Left renal cortex interstitium (tissue), 4 donors: ENCODE measurements at regions not wholly inside any gene's neighbourhood (a gene's known extent, or its start where the extent isn't known, plus 50 kb on each side); places are given as distances from the start of the nearest gene placed in this dataset.

ENCODE experiments used
- DNase-seq, 4 donors: peaks; one replicate each; pipeline ENCODE4 v3.0.0-alpha.2; 2013; ENCODE audit warnings: low read depth in 4 of 4, low spot score in 2 of 4, missing footprints in 1 of 4

DNA sequence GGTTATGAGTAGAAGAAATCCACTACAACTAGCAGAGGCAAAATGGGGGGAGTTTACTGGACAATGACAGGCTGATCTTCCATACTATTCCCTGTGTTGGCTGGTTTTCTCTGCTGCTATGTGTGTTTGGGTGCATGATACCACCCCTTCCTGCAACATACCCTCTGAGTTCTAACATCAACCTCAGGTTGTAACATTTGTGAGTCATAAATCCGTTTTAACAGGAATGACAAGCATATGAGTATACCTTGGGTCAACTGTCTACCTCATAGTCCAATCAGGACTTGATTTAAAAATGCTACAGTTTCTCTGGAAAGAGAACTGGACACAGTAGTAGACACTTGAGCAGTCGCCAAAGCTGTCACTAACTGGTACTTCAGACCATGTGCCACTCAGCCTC is 422.9 kb downstream of the KCTD12 start:
- no peak for DNase-seq

DNA sequence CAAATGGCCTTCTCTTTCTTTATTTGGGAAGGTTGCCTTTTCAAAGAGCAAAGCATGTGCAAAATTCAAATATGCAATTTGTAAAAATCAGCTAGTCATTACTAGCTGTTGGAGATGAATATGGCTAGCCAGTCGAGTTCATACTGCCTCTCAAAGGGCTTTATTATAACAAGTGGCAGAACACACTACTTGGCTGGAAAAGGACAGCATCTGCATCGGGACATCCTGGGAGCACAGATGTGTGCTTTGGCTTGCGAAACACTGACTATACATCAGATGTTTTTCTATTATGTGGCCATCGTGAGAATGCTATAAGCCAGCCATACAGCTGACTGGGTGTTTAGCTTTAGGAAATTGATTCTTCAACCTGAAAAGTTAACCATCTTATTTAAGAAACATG is 424.2 kb downstream of the KCTD12 start:
- DNase-seq, result no peak

DNA sequence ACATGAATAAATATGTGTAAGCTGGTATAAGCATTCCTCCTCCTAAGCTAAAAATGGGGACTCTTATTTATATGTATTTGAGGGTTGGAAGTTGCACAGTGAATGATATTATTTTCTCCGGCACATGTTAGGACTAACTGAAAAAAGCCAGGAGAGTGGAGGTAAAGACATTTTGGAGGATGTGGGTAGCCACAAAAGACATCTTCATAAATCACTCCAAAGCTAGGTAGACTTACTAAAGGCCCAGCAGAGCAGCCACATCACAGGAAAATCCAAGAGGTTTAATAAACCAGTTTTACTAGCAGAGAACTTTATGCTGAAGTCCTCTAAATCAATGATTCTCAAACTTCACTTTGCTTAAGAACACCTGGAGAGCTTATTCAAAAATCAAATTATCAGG is 424.7 kb downstream of the KCTD12 start:
- DNase-seq, result no peak

DNA sequence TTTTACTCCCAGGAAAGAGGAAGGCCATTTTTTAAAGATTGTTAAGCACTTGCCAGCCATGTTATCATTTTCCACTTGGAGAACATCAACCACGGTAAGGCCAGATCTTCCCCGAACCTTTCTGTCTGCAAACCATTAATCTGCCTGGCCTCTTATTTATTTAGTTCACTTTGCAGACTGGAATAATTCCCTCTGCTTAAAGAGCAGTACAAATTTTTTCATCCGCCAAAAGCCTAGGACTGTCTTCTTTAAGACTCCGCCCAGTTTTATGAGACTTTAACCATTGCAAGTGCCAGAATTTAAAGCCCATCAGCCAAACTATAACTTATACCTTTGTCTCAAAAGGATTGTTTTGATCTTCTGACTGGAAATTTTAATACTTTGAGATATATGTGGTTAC is 426.3 kb downstream of the KCTD12 start:
- DNase-seq, result no peak

- DNase-seq, result no peak
These were observed 430.2 kb downstream of the KCTD12 start for GRCh38 chr13:76455960-76456359.

DNA sequence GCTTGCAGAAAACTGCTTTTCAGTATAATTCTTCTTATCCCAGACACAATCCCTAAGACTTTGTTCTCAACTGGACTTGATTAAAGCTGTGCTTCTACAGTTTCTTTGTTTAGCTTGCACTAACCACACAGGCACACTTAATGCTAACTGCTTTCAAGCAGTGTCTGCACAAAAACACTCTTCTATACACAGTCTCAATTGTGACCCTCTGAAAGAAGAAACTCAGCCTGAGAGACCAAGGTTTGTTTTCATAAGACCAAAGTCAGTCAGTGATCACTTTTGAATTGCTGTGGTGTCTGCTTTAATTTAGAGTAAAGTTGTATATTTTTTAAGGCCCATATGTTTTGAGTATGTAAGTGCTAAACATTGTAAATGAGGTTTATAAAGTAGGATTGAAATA is 431.2 kb downstream of the KCTD12 start:
- no peak for DNase-seq

DNA sequence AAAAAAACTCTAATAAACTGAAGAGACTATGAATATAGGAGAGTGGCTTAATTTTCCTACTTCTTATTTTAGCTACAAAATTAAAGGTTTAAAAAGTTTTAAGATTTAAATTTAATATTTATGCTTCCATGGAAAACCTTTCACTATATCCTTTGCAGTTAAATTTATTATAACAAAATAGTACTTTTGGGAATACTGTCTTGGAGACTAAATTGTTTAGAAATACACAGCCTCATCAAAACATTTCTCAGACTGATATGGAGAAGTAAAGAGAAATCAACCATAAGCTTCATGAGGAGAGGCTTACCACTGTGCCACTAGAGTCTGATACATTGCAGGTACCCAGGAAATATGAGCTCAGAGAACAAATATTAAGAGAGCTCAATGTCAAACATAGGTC is 436.5 kb downstream of the KCTD12 start:
- DNase-seq, result no peak

DNA sequence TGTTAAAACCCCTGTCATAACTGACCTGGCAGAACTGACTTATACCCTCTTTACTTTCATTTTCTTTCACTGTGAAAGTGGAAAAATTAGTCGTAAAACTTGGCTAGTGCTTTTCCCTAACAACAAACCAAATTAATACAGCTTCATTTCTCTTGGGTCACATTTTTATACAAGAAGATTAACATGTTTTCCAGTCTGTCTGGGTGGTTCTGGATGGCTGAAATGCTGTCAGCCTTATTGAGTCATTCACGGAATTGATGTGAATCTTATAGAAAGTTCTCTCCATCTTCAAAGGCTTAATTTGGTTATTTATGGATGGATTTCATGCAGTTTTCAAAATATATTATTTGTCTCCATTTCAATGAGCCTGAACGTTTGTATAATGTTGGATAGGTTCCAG is 440.0 kb downstream of the KCTD12 start:
- no peak for DNase-seq

GRCh38 chr13:76440568-76440967 is 445.6 kb downstream of the KCTD12 start:
- DNase-seq, result no peak

GRCh38 chr13:76439546-76439945 is 446.7 kb downstream of the KCTD12 start:
- no peak for DNase-seq

DNA sequence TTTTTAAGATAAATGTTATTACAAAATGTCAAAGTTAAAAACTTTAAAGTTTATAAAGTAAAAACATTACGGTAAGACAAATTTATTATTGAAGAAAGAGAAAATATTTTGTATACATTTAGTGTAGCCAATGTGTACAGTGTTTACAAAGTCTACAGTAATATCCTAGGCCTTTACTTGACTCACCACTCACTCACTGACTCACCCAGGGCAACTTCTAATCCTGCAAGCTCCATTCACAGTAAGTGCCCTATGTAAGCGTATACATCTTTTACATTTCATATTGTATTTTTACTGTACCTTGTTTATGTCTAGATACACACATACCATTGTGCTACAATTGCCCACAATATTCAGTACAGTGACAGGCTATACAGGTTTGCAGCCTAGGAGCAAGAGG is 448.2 kb downstream of the KCTD12 start:
- no peak for DNase-seq

GRCh38 chr13:76425935-76426334 is 460.3 kb downstream of the KCTD12 start:
- no peak for DNase-seq

GRCh38 chr13:76421011-76421410 is 465.2 kb downstream of the KCTD12 start:
- no peak for DNase-seq

DNA sequence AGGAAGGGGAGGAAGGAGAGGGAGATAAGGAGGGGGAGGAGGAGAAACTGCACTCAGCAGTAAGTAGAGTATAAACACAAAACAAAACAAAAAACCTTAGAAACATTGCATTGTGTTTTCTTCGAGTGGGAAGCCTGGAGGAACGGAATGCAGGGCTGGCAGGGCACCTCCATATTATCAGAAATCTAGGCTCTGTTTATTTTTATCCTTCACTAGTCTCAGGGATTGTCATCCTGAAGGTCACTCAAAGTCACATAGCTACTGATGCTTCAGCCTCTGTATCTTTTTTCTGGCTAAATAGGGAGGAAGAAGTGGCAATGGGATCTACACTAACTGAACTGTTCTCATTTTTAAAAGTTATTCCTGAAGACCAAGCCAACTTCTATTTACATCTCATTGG is 467.8 kb downstream of the KCTD12 start:
- DNase-seq, result no peak

GRCh38 chr13:76414320-76414719 is 471.9 kb downstream of the KCTD12 start:
- DNase-seq, result no peak

DNA sequence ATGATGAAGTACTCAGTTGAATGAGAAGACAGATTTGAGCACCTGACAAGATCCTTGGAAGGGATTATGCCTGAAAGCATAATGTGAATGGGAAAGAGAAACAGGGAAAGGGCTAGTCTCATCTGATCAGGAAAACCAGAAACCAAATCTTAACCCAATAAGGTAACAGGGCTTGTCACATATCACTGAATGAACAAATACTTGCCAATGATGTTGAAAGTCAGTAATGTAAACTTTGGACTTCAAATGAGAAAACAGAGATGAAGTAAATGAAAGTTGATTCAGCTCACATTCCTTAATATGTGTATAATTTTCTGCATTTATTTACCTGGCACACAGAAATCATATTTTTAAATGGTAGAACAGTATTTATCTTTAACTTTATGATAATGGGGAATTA is 480.0 kb downstream of the KCTD12 start:
- DNase-seq, result no peak

GRCh38 chr13:76398425-76398824 is 487.8 kb downstream of the KCTD12 start:
- no peak for DNase-seq

DNA sequence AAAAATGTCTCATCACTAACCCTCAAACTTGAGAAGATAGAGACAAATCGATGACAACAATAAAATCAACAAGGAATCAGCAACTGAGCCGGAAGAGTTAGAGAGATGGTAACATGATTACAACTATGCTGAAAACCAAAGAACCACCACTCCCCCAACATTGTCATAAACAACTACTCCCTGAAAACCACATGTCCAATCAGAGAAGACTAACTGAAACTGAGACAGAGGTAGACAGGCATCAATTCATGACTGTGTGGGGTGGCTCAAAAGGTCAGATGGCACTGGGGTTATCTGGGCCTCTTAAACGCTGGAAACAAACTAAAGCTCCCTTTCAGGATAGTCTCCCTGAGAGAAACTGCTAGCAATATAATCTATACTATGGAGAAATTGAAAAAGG is 488.8 kb downstream of the KCTD12 start:
- DNase-seq, result no peak

DNA sequence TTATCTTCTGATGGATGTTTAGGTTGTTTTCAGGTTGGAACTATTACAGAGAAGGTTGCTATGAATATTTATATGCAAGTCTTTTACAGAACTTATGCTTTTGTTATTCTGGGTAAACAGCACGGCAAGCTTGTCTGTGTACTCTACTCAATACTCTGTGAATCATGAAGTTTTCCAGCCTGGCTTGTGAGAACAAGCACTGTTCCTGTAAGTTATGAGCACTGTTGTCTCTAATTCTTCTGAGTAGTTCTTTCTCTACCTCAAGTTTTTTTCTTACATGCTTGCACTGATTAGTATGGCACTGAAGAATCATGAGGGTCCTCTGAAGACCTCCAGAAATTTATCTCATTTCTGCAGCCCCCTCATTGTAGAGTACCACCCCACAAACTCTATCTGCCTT is 496.9 kb downstream of the KCTD12 start:
- no peak for DNase-seq

- DNase-seq, result no peak
These were observed 498.6 kb downstream of the KCTD12 start for GRCh38 chr13:76387566-76387965.

GRCh38 chr13:76386321-76386720 is 499.9 kb downstream of the KCTD12 start:
- DNase-seq, result no peak

DNA sequence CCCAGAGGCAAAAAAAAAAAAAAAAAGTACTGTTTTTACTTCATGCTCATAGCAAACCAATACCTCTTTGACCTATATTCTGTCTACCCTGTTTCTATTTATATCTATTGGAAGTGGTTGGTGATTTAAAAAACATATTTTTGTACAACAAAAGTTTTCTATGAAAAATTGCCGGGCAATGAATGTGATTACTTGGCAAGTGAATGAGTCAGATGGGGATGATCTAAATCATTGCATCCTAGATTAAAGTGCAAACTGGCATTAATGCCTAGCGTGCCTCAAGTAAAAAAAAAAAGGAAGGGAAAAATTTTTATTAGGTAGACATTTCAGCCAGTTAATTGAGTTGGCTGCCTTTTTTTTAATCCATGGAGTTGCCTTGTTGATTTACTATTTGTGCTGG is 500.6 kb downstream of the KCTD12 start:
- DNase-seq, result no peak

- no peak for DNase-seq
These were observed 502.3 kb downstream of the KCTD12 start for GRCh38 chr13:76383676-76384461.
